Motor neuron (in vitro differentiated cells): ENCODE measurements at regions not wholly inside any gene's neighbourhood (a gene's known extent, or its start where the extent isn't known, plus 50 kb on each side); places are given as distances from the start of the nearest gene placed in this dataset.

Source experiments
- ATAC-seq, 8 experiments: fragments of 200-7000 bp; cut with Tn5 transposase; replicated peaks in 6 of 8; 2 replicates each; pipeline ENCODE4 v1.8.0; 2021; ENCODE audit warnings: mild to moderate bottlenecking in 8 of 8, moderate library complexity in 8 of 8
- H3K27ac ChIP-seq, 2 donors: fragments of 250-450 bp; sonication (Bioruptor Pico); 2 replicates each; pipeline ENCODE4 v1.9.0; 2021; ENCODE audit warnings: antibody characterized with exemption in 2 of 2, mild to moderate bottlenecking in 2 of 2, moderate library complexity in 1 of 2
- H3K4me1 ChIP-seq, 2 donors: fragments of 250-450 bp; sonication (Bioruptor Pico); replicated peaks in 1 of 2; 2 replicates each; pipeline ENCODE4 v1.6.1; 2021; ENCODE audit warnings: antibody characterized with exemption in 2 of 2, mild to moderate bottlenecking in 2 of 2, moderate library complexity in 1 of 2
- H3K4me3 ChIP-seq, 5 donors: fragments of 250-450 bp; sonication (Bioruptor Pico); 2 replicates each; pipeline ENCODE4 v1.9.0; 2021; ENCODE audit warnings: antibody characterized with exemption in 5 of 5, mild to moderate bottlenecking in 5 of 5, moderate library complexity in 4 of 5
- WGBS, 10 experiments: fragments of 450-650 bp; shearing (Covaris generic); methylation state at CpG; one replicate each; pipeline ENCODE4 v1.0.0; 2022; 5-methylcytosine and 5-hydroxymethylcytosine counted together
- in situ Hi-C, 9 experiments: fragments of 400-800 bp; cut with MboI; loops; one replicate each; pipeline ENCODE4 v1.15.0; 2021; ENCODE audit warnings: low sequenced_read_pairs in 9 of 9, low pct_unique_long_range_greater_than_20kb in 2 of 9; ENCODE audit not compliant: unreplicated experiment in 9 of 9

DNA sequence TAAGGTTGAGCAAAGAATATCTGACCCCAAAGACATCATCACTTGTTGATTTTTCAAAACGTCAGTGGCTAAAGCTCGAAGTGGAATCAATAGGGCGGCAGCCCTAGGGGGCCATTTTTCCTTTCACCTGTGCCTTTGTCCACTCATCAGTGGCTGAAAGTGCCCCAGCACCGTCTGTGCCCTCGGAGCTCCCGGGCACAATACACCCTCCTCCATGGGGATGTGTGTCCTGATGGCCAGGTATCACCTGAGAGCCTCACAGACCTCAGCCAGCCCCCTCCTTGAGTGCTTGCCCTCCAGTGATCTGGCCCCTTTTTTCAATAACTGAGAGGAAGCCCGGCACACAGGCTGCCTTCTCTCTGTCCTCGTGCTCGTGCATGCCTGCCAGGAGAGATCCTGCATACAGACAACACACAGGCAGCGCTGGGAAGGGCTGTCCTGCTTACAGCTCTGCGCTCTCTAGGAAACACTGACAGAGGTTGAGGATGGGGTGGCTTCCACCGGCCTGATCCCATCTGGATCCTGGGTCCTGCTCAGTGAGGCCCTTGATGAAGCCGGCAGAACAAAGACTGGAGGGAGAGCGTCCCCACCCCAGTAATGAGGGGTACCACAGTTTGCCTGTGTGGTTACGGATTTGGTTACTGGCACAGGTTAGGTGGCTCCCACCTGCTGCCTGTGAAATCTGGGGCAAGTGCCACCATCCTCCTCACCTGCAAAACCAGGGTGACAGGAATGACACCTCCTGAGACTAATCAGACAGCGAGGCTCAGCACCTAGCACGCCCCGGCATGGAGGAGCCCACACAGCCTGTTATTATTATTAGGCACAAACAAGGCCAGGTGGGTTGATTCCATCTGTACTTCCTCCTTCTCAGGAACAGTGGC is 197.5 kb upstream of the RAB6C start:
- H3K4me3 ChIP-seq = no peak overlapping the region
- H3K4me1 ChIP-seq = peaks cover 23 to 25% of the 10 kb centered on the region in 2 donors
- in situ Hi-C loops = no loop called here
- WGBS, 10 experiments = 20 to 100% (median 72%) methylated on average over 1 to 5 of the region's 18 CpGs; no CpG with 5 or more reads in 4 of the 10 experiments
- peak in 5 of 8 experiments; percentile 73 to 84 (median 81) for ATAC-seq
- no peak overlapping the region for H3K27ac ChIP-seq

DNA sequence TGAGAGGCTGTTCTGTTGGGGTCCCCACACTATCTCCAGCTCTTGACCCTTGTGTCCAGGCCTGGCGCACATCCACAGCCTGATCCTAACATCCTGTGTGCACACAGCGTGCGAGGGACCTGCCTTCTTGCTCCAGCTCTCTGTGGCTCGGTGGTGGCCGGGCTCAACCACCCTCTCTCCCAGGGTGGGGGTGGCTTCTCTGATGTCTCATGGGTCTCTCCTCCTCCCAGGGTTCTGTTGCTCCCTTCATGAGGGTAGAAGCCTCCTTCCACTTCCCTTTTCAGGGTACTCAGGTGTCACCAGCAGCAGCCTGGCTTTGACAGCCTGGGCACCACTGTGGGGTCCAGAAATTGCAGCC is 196.9 kb upstream of the RAB6C start:
- in situ Hi-C loops = no loop called here
- Histone ChIP-seq H3K4me3 (no peak overlapping the region), H3K27ac (no peak overlapping the region), H3K4me1 (peaks cover 23 to 25% of the 10 kb centered on the region in 2 donors)
- peak in 1 of 8 experiments; percentile 6 for ATAC-seq
- 100% methylated on average over 1 of the region's 5 CpGs; no CpG with 5 or more reads in 9 of the 10 experiments for WGBS, 10 experiments

DNA sequence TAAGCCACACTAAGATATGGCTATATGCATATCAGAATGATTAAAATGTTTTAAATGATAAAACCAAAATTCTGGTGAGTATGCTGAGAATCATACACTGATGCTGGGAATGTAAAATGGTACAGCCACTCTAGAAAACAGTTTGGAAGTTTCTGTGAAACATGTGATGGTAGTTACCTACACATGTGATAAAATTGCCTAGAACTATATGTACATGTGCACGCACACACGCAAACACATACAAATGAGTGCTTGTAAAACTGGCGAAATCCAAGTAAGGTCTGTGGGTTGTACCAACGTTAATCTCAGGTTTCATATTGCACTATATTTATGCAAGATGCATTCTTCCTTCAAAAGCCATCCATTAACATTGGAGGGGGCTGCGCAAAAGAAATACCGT is 195.0 kb upstream of the RAB6C start:
- H3K27ac ChIP-seq = no peak overlapping the region
- H3K4me3 ChIP-seq = no peak overlapping the region
- 69 to 100% (median 86%) methylated on average over 1 to 6 of the region's 6 CpGs for WGBS, 10 experiments
- peaks cover 18 to 23% of the 10 kb centered on the region in 2 donors for H3K4me1 ChIP-seq
- in situ Hi-C loops = no loop called here
- no peak for ATAC-seq

DNA sequence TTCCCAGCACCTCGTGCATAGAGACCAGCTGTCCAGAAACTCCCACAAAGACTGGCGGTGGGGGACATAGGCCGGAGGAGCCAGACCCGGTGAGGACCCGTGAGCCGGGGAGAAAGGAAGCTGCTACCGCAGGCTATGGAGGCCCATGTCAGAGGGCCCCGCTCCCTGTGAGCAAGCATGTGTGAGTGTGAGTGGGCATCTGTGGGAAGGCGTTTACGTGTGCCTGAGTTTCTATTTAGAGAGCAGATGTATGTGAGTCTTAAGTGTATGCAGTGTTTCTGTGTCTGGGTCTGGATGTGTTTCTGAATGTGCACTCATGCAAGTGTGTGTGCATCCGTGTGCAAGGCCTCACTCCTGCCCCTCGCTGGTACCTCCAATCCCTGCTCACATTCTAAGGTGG is 187.8 kb upstream of the RAB6C start:
- Histone ChIP-seq H3K4me3 (no peak overlapping the region), H3K4me1 (peaks cover 14 to 18% of the 10 kb centered on the region in 2 donors), H3K27ac (no peak overlapping the region)
- 67 to 100% (median 90%) methylated on average over 3 to 8 of the region's 12 CpGs; no CpG with 5 or more reads in 4 of the 10 experiments for WGBS, 10 experiments
- in situ Hi-C loops = no loop called here
- ATAC-seq = no peak

DNA sequence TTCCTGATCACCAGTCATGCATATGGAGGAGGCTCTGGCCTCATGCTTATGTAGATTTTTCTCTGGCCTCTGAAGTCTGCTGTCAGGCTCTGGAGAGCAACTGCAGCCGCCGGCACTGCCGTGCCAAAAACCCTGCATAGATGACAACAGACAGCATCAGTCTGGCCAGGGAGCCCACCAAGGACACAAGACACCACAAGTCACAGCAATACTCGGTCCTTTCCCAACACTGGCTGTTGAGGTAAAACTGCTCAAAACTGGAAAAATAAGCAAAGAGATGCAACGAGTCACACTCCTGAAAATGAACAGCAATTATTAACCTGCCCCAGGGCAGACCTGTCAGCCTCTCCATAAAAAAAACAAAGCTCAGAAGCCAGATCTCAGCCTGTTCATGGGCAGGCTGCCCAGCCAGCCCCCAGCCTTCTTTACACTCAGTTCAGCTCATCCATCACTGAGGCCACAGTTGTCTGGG is 186.0 kb upstream of the RAB6C start:
- 16 to 79% (median 51%) methylated on average over 2 to 5 of the region's 5 CpGs; no CpG with 5 or more reads in 4 of the 10 experiments for WGBS, 10 experiments
- Histone ChIP-seq H3K4me3 (no peak overlapping the region), H3K27ac (peak overlapping the region in 1 of 2 donors; percentile 5), H3K4me1 (peaks cover 14 to 18% of the 10 kb centered on the region in 2 donors)
- in situ Hi-C loops = no loop called here
- peak; percentile 82 to 92 (median 89) for ATAC-seq

DNA sequence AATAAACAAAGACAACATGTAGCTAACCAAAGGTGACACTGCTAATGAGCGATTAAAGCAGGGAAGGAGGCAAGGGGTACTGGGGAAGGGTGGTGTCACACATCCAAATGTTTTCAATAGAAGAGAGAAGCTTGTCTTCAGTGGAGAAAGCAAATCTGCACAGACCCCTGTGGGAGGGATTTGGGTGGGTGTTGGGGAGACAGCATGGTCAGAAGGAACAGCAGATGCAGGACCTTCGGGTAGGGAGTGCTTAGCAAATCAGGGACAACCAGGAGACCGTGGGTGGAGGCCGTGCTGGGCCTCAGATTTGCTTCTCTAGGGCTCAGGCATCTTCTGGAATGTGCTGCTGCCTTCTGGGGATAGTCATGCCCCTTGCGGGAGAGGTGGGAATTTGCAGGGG is 185.3 kb upstream of the RAB6C start:
- Histone ChIP-seq H3K4me1 (peaks cover 14 to 18% of the 10 kb centered on the region in 2 donors), H3K27ac (peak overlapping the region in 1 of 2 donors; percentile 46), H3K4me3 (no peak overlapping the region)
- 40 to 86% (median 82%) methylated on average over 1 to 2 of the region's 5 CpGs; no CpG with 5 or more reads in 4 of the 10 experiments for whole genome bisulfite sequencing, 10 experiments
- no peak for ATAC-seq
- in situ Hi-C loops = no loop called here

DNA sequence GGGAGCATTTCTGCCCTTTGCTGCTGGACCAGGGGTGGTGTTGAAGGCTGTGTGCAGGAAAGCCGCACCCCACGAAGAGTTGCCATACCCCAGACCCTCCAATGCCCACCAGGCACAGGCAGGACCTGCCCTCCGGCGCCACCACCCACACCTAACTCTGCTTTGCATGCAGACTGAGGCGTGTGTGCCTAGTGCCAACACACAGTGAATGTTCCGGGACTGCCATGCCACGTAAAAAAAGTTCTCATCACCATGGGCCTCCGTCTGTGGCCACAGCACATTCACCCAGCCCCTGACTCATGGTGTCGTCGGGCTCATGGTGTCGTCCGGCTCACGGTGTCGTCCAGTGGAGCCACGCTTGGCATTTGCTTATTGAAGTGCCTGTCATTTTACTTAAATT is 184.9 kb upstream of the RAB6C start:
- H3K4me1 ChIP-seq = peaks cover 14 to 18% of the 10 kb centered on the region in 2 donors
- no peak overlapping the region for H3K4me3 ChIP-seq
- in situ Hi-C loops = no loop called here
- no peak for ATAC-seq
- H3K27ac ChIP-seq = no peak overlapping the region
- 97% methylated on average over 5 of the region's 15 CpGs; no CpG with 5 or more reads in 9 of the 10 experiments for WGBS, 10 experiments

DNA sequence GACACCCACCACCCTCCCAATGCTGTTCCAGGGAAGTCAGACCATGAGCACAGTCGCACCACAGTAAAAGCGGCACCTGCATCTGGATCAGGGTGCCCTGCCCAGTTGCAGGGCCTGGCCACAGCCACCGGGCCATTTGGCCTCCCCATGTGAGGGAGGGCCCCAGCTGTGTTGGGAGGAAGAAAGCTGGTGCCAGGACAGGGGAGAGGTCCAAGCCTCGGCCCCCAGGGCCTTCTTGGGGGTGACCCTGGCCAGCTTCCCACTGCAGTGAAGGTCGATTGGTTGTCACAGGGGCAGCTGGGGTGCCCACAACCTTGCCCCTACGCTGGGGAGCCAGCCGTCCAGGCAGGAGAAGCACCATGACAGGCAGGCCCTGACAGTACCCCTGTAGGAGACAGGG is 183.2 kb upstream of the RAB6C start:
- H3K4me3 ChIP-seq = no peak overlapping the region
- peaks cover 16 to 18% of the 10 kb centered on the region in 2 donors for H3K4me1 ChIP-seq
- H3K27ac ChIP-seq = no peak overlapping the region
- 81 to 86% methylated on average over 4 to 5 of the region's 7 CpGs; no CpG with 5 or more reads in 8 of the 10 experiments for WGBS, 10 experiments
- no peak for ATAC-seq
- in situ Hi-C loops = no loop called here

DNA sequence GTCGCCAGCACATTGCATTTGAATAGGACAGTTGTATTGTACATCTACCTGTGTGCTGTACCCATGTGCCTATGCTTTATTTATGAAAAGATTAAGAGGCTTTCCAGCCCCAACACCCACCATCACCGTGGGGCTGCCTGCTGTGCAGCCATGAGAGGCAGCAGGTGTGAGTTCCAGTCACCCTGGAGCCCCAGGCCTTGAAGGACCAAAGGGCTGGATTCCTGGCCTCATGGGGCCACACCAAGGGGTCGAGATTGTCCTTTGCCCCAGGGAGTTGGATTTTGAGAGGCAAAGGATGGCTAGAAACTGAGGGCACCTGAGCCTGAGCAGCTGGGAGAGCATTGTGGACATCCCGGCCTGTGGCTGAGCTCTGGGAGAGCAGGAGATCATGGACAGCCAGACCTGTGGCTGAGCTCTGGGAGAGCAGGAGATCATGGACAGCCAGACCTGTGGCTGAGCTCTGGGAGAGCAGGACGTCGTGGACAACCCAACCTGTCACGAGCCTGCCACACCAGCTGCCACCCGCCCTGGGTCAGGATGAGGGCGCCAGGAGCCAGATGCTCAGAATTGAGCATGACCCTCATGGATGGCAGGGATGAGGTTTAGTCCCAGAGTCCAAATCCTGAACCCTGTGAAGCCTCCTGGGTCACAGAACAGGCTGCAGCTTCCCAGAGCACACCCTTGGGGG is 182.5 kb upstream of the RAB6C start:
- in situ Hi-C loops = no loop called here

DNA sequence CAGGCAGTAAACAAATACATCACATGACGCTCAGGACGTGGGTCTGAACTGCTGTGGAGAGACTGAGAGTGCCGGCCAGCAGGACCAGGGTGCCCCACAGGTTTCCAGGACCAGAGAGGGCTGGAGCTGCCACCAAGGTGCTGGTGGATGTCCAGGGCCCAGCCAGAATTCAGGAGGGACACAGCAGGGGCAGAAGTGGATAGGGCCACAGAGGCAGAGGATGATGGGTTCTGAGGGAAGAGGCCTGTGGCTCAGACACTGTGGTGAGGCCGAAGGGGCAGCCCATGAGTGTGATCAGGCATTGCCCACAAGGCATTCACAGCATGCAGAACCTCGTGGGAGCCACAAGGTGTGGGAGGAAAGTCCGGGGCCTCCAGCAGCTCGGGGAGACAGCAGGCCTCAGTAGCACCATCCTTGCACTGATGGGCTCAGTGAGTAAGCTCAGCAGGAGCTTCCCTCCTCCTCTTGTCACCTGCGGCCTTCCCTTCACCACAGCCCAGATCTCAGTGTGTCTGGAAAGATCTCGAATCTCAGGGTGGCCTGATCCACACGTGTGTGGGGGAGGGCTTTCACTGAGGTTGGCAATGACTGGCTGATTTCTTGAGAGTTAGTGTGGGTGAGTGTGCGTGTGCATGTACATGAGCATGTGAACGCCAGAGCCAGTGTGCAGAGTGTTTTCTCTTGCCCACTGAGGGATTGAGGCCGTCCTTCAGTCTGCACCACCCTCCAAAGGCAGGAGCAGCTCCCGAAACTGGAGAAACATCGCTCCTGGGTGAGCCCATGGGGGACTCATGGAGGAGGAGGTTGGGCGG is 181.8 kb upstream of the RAB6C start:
- Histone ChIP-seq H3K27ac (no peak overlapping the region), H3K4me1 (peaks cover 16 to 22% of the 10 kb centered on the region in 2 donors), H3K4me3 (no peak overlapping the region)
- in situ Hi-C loops = no loop called here
- no peak for ATAC-seq
- WGBS, 10 experiments = 20 to 100% (median 92%) methylated on average over 1 to 4 of the region's 16 CpGs; no CpG with 5 or more reads in 4 of the 10 experiments

More for the DNA sequence above, 182.5 kb upstream of the RAB6C start:
- Histone ChIP-seq H3K27ac (no peak overlapping the region), H3K4me1 (peaks cover 16 to 23% of the 10 kb centered on the region in 2 donors), H3K4me3 (no peak overlapping the region)
- 0 to 83% (median 67%) methylated on average over 1 to 5 of the region's 9 CpGs; no CpG with 5 or more reads in 5 of the 10 experiments for WGBS, 10 experiments
- no peak for ATAC-seq

DNA sequence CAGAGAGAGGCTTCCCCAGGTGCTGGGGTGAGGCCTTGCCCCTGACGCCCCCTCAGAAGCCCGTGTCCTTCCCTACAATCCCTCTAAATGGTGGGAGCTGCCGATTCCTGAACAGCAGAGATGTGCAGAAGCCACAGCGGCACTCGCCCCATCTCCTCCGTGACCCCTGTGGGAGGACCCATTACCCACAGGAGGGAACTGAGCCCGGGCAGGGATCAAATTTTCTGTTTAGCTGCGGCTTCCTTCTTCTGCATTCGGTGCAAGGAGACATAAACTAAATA is 181.2 kb upstream of the RAB6C start:
- ATAC-seq = no peak
- Histone ChIP-seq H3K4me3 (no peak overlapping the region), H3K27ac (no peak overlapping the region), H3K4me1 (peaks cover 12 to 17% of the 10 kb centered on the region in 2 donors)
- 75 to 95% (median 93%) methylated on average over 1 to 9 of the region's 9 CpGs; no CpG with 5 or more reads in 4 of the 10 experiments for WGBS, 10 experiments
- in situ Hi-C loops = no loop called here

DNA sequence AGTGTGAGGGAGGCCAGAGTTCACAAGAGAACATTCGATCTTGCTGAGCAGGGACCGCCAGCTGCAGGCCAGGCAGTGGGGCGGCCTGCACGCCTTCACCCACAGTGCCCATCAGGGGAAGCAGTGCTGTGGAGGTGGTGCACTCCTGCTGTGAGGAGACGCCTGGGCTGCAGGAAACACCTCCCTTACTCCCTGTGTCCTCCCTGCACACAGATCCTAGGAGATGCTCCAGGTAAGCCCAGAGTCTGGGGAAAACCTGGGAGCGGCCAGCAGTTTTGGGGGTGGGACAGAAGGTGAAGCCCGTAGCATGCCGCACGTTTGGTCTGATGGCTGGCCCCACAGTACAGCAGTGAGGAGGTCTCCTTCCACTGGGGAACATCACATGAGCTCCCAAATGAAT is 180.8 kb upstream of the RAB6C start:
- Histone ChIP-seq H3K4me1 (peaks cover 8 to 13% of the 10 kb centered on the region in 2 donors), H3K4me3 (no peak overlapping the region), H3K27ac (no peak overlapping the region)
- in situ Hi-C loops = no loop called here
- ATAC-seq = no peak
- 88 to 100% (median 97%) methylated on average over 2 to 7 of the region's 9 CpGs; no CpG with 5 or more reads in 4 of the 10 experiments for WGBS, 10 experiments
